22Rv1 (cell line): ENCODE measurements at regions not wholly inside any gene's neighbourhood (a gene's known extent, or its start where the extent isn't known, plus 50 kb on each side); places are given as distances from the start of the nearest gene placed in this dataset.
"Not testable (repeated sequence)": the region's sequence is repeated elsewhere in the genome, so short reads cannot be mapped to it uniquely, and the experiment has no call there.

Source experiments
- H3K27ac ChIP-seq: fragments of 450-650 bp; 2 replicates; pipeline ENCODE4 v1.5.1; 2017
- CTCF ChIP-seq: fragments of 450-650 bp; IDR thresholded peaks from 2 replicates; pipeline ENCODE4 v1.5.1; 2017; ENCODE audit warnings: mild to moderate bottlenecking
- ZFX ChIP-seq: fragments of 450-650 bp; IDR thresholded peaks from 2 replicates; pipeline ENCODE4 v1.6.1; 2017; ENCODE audit warnings: antibody characterized with exemption, borderline replicate concordance

DNA sequence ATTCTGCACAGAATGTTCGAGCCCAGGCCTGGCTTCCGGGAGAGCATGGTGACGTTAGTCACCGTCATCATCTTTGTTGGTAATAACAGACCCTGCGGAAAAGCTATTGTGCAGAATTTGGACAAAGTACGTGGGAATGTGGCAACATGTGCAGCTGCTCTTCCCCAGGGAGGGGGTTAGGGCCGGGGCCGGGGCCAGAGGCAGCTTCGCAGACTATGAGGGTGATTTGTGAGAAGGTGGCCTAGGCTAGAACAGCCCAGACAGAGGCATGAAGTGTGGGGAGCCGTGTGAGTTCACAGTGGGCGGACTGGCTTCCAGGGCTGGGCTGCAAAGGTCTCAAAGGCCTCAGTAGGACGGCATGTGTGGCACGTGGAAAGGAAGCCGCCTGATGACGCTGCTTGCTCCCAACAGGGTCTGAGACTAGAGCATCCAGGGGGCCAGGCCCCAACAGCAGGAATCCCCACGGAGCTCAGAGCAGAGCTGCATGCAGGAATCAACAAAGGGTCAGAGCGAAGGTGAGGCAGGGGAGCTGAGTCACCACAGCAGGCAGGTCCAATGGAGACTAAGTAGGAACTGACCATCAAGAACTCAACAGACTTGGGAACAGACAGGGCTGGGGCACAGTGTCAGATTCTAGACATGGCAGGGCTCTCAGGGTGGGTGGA, 109.2 kb downstream of the NPIPB11 start:
- H3K27ac ChIP-seq, result not testable (repeated sequence)

DNA sequence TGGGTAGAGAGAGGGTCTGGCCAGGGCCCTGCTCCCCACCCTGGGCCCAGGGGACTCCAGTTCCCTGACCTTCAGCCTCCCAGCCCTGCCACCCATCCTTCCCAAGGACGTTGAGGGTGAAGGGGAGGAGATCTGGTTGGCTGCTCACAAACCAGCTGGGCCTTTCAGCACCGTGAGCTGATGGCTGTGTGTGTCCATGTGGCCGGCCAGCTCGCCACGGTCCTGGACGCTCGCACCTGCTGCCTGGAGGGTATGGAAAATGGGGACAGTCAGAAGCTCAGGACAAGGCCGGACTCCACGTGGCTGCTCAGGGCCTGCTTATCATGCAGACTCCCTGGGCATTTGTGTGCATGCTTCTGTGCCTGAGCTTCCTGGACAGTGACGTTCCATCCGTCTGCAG, 110.3 kb downstream of the NPIPB11 start:
- H3K27ac ChIP-seq, result not testable (repeated sequence)

DNA sequence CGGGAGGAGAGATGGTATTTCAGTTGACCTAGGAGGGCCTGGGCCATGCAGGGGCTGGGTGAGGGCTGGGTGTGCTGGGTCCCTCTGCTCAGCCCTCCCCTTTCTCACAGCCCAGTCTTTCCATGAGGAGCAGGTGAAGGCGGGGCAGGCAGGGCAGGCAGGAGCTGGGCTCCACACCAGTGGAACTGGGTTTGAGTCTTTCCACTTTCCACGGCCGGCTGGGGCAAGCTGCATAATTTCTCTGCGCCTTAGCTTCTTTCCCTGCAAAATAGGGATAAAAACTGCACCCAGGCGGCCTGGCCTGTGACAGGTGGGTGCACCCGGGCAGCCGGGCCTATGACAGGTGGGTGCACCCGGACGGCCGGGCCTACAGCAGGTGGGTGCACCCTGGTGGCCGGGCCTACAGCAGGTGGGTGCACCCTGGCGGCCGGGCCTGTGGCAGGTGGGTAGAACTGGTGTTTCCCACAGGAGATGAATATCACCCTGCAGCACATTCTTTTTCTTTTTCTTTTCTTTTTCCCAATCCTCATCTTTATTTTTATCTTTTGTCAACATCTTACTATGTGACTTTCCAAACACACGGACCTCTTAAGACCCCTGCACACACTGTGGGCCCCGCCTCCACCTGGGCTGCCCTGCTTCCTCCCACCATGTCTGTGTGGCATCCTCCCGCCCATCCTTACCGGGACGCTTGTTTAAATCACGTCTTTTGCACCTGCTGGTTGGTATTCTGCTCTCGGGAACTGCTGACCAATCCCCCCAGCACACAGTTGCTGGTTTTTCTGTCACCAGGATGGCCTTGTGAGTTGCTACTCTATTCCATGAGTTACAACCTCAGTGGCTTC, 111.3 kb downstream of the NPIPB11 start:
- not testable (repeated sequence) for H3K27ac ChIP-seq

- not testable (repeated sequence) for H3K27ac ChIP-seq
Observed at GRCh38 chr16:29294400-29294933, 112.0 kb downstream of the NPIPB11 start.

DNA sequence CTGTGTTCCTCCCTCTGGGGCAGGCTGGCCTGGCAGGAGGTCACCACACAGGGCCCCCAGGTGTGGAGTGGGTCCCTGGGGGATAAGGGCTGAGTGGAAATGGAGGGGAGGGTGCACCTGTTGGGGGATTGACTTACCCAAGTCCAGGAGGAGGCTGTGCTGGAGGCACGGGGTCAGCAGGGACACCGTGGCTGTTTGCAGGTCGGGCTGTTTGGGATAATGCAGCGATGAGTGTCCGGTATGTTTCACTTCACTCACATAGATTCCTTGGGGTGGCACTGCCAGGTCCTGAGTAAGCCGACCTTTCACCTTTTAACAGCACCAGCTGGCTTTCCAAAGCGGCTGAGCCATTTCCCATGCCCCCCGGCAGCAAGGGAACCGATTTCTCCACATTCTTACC, 113.0 kb downstream of the NPIPB11 start:
- H3K27ac ChIP-seq, result not testable (repeated sequence)

GRCh38 chr16:29292952-29293471, 113.5 kb downstream of the NPIPB11 start:
- H3K27ac ChIP-seq, result not testable (repeated sequence)

DNA sequence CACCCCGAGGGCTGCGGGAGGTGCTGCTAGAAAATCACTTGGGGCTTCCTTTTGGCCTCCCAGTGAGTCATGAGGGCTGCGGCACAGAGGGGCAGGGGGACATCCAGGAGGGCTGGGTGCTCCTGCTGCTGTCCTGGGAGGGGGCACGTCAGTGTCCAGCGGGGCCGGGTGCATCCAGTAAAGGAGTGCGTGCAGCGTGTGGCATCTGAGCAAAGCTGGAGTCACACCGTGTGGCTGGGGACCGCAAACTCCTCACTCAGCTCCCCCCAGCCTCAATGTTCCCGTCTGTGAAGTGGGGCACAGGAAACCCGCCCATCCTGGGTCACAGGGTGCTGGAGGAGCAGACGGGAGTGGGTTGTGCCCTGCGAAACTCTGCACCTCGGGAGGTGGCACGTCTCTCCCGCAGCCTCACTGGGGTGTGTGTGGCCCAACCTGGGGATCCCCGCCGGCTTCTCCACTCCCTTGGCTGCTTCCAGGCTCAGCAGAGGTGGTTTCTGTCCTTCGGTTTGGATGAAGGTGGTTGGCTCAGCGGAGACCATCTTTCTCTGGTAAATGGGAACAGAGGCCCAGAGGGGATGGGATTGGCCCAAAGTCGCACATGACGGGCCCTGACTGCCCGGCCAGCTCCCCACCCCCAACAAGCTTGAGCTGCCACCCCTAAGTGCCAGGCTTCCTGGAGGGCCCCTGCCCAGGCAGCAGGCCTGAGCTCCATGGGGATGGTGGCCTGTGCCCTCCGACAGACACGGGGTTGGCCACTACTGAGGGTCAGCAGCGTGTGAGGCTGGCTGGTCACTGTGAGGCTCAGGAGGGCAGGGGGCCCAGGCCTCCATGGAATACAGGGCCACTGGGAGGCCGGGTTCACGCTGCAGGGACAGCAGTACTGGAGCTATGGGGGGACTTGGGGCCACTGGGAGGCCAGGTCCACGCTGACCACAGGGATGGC, 114.9 kb downstream of the NPIPB11 start:
- H3K27ac ChIP-seq, result not testable (repeated sequence)

DNA sequence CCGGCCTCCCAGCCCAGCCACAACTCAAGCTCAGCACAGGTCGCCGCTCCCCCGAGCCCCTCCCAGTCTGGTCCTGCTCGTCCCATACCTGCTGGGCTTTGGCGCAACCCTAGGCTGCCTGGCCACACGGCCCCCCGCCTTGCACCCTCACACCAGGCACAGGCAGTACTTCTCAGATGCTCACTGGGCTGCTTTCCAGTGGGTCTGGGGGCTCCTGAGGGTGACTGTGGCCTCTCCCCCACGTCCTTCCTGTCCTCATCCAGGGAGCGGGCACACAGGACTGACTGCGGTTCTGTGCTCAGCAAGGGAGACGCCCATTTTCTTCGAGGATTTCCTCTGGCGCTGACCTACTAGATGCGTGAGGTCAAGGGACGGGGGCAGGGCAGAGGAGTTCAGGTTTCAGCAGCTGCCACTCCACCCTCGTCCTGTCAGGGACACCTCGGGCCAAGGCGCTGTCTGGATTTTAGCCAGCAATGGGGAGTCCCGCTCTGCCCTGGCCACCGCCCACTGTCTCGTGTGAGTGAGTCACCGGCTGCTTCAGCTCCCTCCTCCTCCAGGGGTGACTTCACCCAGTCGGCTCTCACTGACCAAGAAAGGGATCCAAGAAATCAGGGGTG, 115.8 kb downstream of the NPIPB11 start:
- H3K27ac ChIP-seq, result no peak overlapping the region
- TF ChIP-seq ZFX, result no peak
- no peak for TF ChIP-seq CTCF

GRCh38 chr16:29289516-29290239, 116.8 kb downstream of the NPIPB11 start:
- H3K27ac ChIP-seq, result not testable (repeated sequence)

- H3K27ac ChIP-seq, result not testable (repeated sequence)
Observed at GRCh38 chr16:29288711-29289474, 117.6 kb downstream of the NPIPB11 start.

GRCh38 chr16:29287871-29288535, 118.5 kb downstream of the NPIPB11 start:
- H3K27ac ChIP-seq, result not testable (repeated sequence)

- H3K27ac ChIP-seq, result not testable (repeated sequence)
Observed at GRCh38 chr16:29287246-29287645, 119.3 kb downstream of the NPIPB11 start.

DNA sequence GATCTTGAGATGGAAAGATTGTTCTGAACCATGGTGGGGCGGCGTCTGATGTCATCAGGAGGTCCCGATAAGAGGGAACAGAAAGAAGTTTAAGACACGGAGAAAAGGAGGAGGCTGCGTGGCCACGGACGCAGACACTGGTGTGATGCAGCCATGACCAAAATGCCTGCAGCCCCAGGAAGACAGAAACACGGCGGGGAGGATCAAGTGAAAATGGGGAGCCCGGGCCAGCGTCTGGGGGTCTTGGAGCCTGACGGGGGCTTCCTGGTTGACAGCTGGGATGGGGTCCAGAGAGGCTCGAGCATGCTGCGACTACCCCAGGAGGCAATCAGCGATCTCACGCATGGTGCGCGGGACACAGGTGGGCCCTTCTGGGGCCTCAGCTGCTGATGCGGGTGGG, 119.7 kb downstream of the NPIPB11 start:
- not testable (repeated sequence) for H3K27ac ChIP-seq

- not testable (repeated sequence) for H3K27ac ChIP-seq
Observed at GRCh38 chr16:29286161-29286560, 120.3 kb downstream of the NPIPB11 start.

DNA sequence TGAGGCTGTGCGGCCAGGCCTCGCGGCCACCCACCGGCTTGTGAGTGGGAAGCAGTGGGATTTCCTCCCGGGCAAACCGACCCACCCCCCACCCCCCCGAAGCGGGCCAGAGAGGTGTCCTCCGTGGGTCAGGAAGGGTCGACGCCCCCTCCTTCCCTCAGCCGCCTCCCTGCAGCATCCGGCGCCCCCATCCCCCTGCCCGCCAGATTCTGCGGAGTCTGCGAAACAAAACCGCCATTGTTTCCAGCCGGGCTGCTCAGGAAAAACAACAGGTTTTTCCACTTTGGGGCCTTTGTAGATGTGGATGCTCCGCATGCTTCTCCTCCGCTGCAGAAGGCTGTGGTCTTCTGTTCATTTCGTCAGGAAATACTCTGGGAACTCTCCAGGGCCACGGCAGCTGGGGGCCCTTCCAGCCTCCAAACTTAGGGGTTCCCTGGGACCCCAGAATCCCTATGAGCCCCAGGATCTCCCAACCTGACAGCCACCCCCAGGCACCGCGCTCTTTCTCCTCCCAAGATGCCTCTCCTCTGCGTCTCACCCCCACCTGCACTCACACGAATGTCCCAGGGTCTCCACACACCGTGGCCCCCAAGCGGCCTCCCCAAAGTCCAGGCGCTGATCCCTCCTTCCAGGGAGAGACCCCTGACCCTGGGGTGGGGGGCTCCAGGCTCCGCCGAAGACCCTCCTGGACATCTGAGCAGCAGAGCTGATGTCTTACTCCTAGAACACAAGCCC, 121.2 kb downstream of the NPIPB11 start:
- not testable (repeated sequence) for H3K27ac ChIP-seq

DNA sequence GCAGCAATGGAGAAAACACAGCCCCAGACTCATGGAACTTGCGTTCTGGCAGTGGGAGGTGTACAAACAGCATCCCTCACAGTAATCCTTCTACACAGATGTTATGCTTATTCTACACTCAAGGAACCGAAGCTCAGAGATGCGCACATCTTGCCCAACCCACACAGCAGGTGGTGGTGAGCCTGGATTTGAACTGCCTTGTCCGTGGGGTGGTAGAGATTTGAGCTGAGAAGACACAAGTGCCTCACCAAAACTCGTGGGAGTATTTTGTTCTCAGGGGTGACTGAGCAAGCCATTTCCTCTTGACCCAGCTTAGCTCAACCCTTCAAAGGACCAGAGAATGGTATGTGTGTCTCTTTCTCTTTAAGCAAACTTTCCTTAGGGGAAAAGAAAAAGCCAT, 121.8 kb downstream of the NPIPB11 start:
- H3K27ac ChIP-seq, result not testable (repeated sequence)

- H3K27ac ChIP-seq, result not testable (repeated sequence)
Observed at GRCh38 chr16:29284159-29284558, 122.4 kb downstream of the NPIPB11 start.
